ENCODE measurements at regions not wholly inside any gene's neighbourhood (a gene's known extent, or its start where the extent isn't known, plus 50 kb on each side); places are given as distances from the start of the nearest gene placed in this dataset.
"Not testable (repeated sequence)": the region's sequence is repeated elsewhere in the genome, so short reads cannot be mapped to it uniquely, and the experiment has no call there.

GRCh38 chr12:65744236-65744840, 79.9 kb upstream of the HMGA2 start:
- H3K36me3 ChIP-seq (ENCODE audit: control insufficient read depth in 2 of 2, extremely low read depth in 1 of 2, insufficient read depth in 2 of 2, low read length in 2 of 2); CTCF ChIA-PET; H3K4me1 ChIP-seq (ENCODE audit: control insufficient read depth, extremely low read depth, insufficient read depth, low read length); H3K4me2 ChIP-seq (ENCODE audit: insufficient read depth, low read length); H3K27ac ChIP-seq (ENCODE audit: insufficient read depth, low read depth, low read length); H2AFZ ChIP-seq (ENCODE audit: low read depth, low read length); H4K20me1 ChIP-seq (replicated peaks; ENCODE audit: control insufficient read depth, extremely low read depth, insufficient read depth, low read length); POLR2A ChIA-PET; BruUV-seq (replicated peaks); H3K79me2 ChIP-seq (ENCODE audit: control insufficient read depth, insufficient read depth, low read length); DNase-seq (ENCODE audit: low read depth, low spot score); dilution Hi-C loops (cut with MboI; ENCODE audit: extremely low pct_ligation_motif_present, low sequenced_read_pairs); H3K9ac ChIP-seq (replicated peaks; ENCODE audit: extremely low read depth, insufficient read depth, low read length); H3K9me1 ChIP-seq (replicated peaks; ENCODE audit: control insufficient read depth, extremely low read depth, insufficient read depth, low read length); H3K4me3 ChIP-seq (replicated peaks in 1 of 3; ENCODE audit: insufficient read depth in 1 of 3, low read depth in 1 of 3, low read length in 3 of 3); H3K27me3 ChIP-seq (ENCODE audit: control insufficient read depth in 2 of 2, insufficient read depth in 2 of 2, low read length in 2 of 2); FAIRE-seq; H3K9me3 ChIP-seq (replicated peaks; ENCODE audit: control insufficient read depth, insufficient read depth, low read length): not testable (repeated sequence)
- intact Hi-C loops (cut with micrococcal nuclease), result loop anchor here (5.0 kb wide), 1 partner anchor 138 kb away; no protein-coding TSS in a partner anchor

- Histone ChIP-seq H3K79me2 (ENCODE audit: control insufficient read depth, insufficient read depth, low read length) (no peaks in the 10 kb centered on the region), H3K27me3 (ENCODE audit: control insufficient read depth in 2 of 2, insufficient read depth in 2 of 2, low read length in 2 of 2) (no peaks in the 10 kb centered on the region), H3K9me1 (replicated peaks; ENCODE audit: control insufficient read depth, extremely low read depth, insufficient read depth, low read length) (no peaks in the 10 kb centered on the region), H2AFZ (ENCODE audit: low read depth, low read length) (no peak overlapping the region), H3K4me1 (ENCODE audit: control insufficient read depth, extremely low read depth, insufficient read depth, low read length) (no peaks in the 10 kb centered on the region), H3K9me3 (replicated peaks; ENCODE audit: control insufficient read depth, insufficient read depth, low read length) (no peaks in the 10 kb centered on the region), H3K36me3 (ENCODE audit: control insufficient read depth in 2 of 2, extremely low read depth in 1 of 2, insufficient read depth in 2 of 2, low read length in 2 of 2) (no peaks in the 10 kb centered on the region), H4K20me1 (replicated peaks; ENCODE audit: control insufficient read depth, extremely low read depth, insufficient read depth, low read length) (no peaks in the 10 kb centered on the region), H3K4me2 (ENCODE audit: insufficient read depth, low read length) (no peak overlapping the region), H3K9ac (replicated peaks; ENCODE audit: extremely low read depth, insufficient read depth, low read length) (no peak overlapping the region), H3K4me3 (replicated peaks in 1 of 3; ENCODE audit: insufficient read depth in 1 of 3, low read depth in 1 of 3, low read length in 3 of 3) (no peak overlapping the region), H3K27ac (ENCODE audit: insufficient read depth, low read depth, low read length) (no peak overlapping the region)
- CTCF ChIA-PET, result no interaction called here
- no TSS peak for BruUV-seq (replicated peaks)
- dilution Hi-C loops (cut with MboI; ENCODE audit: extremely low pct_ligation_motif_present, low sequenced_read_pairs) (no loop called here), intact Hi-C loops (cut with micrococcal nuclease) (no loop called here)
- DNase-seq (ENCODE audit: low read depth, low spot score) (no peak), FAIRE-seq (no peak)
- TF ChIP-seq GATA2 (IDR thresholded peaks at IDR 0.05; ENCODE audit: insufficient read depth, insufficient read length, low read depth, low read length), result no peak
- no peak for TF ChIP-seq POLR2AphosphoS5 (IDR thresholded peaks at IDR 0.05; ENCODE audit: insufficient read depth, low read depth, low read length)
- no peak for TF ChIP-seq POLR2A (IDR thresholded peaks at IDR 0.05; ENCODE audit: low read depth, low read length)
- TF ChIP-seq FOS (IDR thresholded peaks at IDR 0.05; ENCODE audit: borderline replicate concordance, insufficient read depth, low read length), result no peak
- TF ChIP-seq EZH2 (IDR thresholded peaks at IDR 0.05; ENCODE audit: borderline replicate concordance, low read depth, low read length, severe bottlenecking), result no peak
- TF ChIP-seq MYC (IDR thresholded peaks at IDR 0.05; ENCODE audit: low read depth, low read length), result no peak
- no peak for TF ChIP-seq CTCF (IDR thresholded peaks at IDR 0.05; ENCODE audit: extremely low read depth in 1 of 2, insufficient read depth in 1 of 2, low read depth in 1 of 2, low read length in 2 of 2)
- no peak for TF ChIP-seq JUN (IDR thresholded peaks at IDR 0.05; ENCODE audit: borderline replicate concordance, insufficient read depth, insufficient read length, low read depth)
- TF ChIP-seq, protein P1, sequence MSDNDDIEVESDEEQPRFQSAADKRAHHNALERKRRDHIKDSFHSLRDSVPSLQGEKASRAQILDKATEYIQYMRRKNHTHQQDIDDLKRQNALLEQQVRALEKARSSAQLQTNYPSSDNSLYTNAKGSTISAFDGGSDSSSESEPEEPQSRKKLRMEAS (IDR thresholded peaks at IDR 0.05; ENCODE audit: insufficient read depth, insufficient read length), result no peak
- POLR2A ChIA-PET, result no interaction called here
Observed at GRCh38 chr12:65747338-65747737, 76.9 kb upstream of the HMGA2 start.
